HG03432 (cell line): ENCODE measurements at regions not wholly inside any gene's neighbourhood (a gene's known extent, or its start where the extent isn't known, plus 50 kb on each side); places are given as distances from the start of the nearest gene placed in this dataset.
"Not testable (repeated sequence)": the region's sequence is repeated elsewhere in the genome, so short reads cannot be mapped to it uniquely, and the experiment has no call there.

ENCODE experiments used
- ATAC-seq: cut with Tn5 transposase; IDR thresholded peaks from one replicate; pipeline ENCODE4 v1.9.1; 2021; ENCODE audit warnings: mild to moderate bottlenecking, moderate library complexity; ENCODE audit not compliant: unreplicated experiment

- not testable (repeated sequence) for ATAC-seq
These were observed 142.4 kb downstream of the POTEH start for GRCh38 chr22:15832235-15832634.

- not testable (repeated sequence) for ATAC-seq
These were observed 145.9 kb downstream of the POTEH start for GRCh38 chr22:15835729-15836128.

- not testable (repeated sequence) for ATAC-seq
These were observed 159.9 kb downstream of the POTEH start for GRCh38 chr22:15849772-15850171.

GRCh38 chr22:15853716-15854373 lies 164.0 kb downstream of the POTEH start:
- not testable (repeated sequence) for ATAC-seq

- ATAC-seq = not testable (repeated sequence)
These were observed 164.6 kb downstream of the POTEH start for GRCh38 chr22:15854421-15854820.

GRCh38 chr22:15854978-15855377 lies 165.2 kb downstream of the POTEH start:
- ATAC-seq = not testable (repeated sequence)

GRCh38 chr22:15880926-15881325 lies 191.1 kb downstream of the POTEH start:
- ATAC-seq = not testable (repeated sequence)

GRCh38 chr22:15904326-15904725 lies 214.5 kb downstream of the POTEH start:
- not testable (repeated sequence) for ATAC-seq

- ATAC-seq = not testable (repeated sequence)
These were observed 221.9 kb downstream of the POTEH start for GRCh38 chr22:15911704-15912103.

GRCh38 chr22:15919120-15919519 lies 229.3 kb downstream of the POTEH start:
- not testable (repeated sequence) for ATAC-seq

GRCh38 chr22:15920941-15921340 lies 231.1 kb downstream of the POTEH start:
- ATAC-seq = not testable (repeated sequence)

- ATAC-seq = not testable (repeated sequence)
These were observed 232.3 kb downstream of the POTEH start for GRCh38 chr22:15922132-15922531.

GRCh38 chr22:15922666-15923065 lies 232.8 kb downstream of the POTEH start:
- not testable (repeated sequence) for ATAC-seq

GRCh38 chr22:15924820-15925219 lies 235.0 kb downstream of the POTEH start:
- not testable (repeated sequence) for ATAC-seq

GRCh38 chr22:15927172-15927571 lies 237.3 kb downstream of the POTEH start:
- ATAC-seq = not testable (repeated sequence)
